Left lung (tissue), 4 donors: ENCODE measurements at regions not wholly inside any gene's neighbourhood (a gene's known extent, or its start where the extent isn't known, plus 50 kb on each side); places are given as distances from the start of the nearest gene placed in this dataset.

Experiments used
- ATAC-seq: fragments of 200-7000 bp; cut with Tn5 transposase; one replicate; pipeline ENCODE4 v1.9.1; 2020; ENCODE audit warnings: moderate library complexity
- DNase-seq, 4 donors: peaks; one replicate each; pipeline ENCODE4 v3.0.0-alpha.2; 2013 to 2020
- H3K27ac ChIP-seq, 2 donors: fragments of 200-600 bp; sonication (generic) in 1 of 2; one replicate each; pipeline versions ENCODE4 v1.5.0 to v1.8.0; 2020 to 2021
- H3K27me3 ChIP-seq, 2 donors: fragments of 200-600 bp; sonication (generic) in 1 of 2; one replicate each; pipeline versions ENCODE4 v1.5.0 to v1.8.0; 2020 to 2021
- H3K36me3 ChIP-seq, 2 donors: fragments of 200-600 bp; sonication (generic) in 1 of 2; one replicate each; pipeline versions ENCODE4 v1.5.0 to v1.8.0; 2020 to 2021
- H3K4me1 ChIP-seq, 2 donors: fragments of 200-600 bp; one replicate each; pipeline ENCODE4 v1.8.0; 2021
- H3K4me3 ChIP-seq, 2 donors: fragments of 200-600 bp; sonication (generic) in 1 of 2; one replicate each; pipeline versions ENCODE4 v1.5.0 to v1.8.0; 2020 to 2021; ENCODE audit warnings: mild to moderate bottlenecking in 1 of 2
- H3K9me3 ChIP-seq, 2 donors: fragments of 200-600 bp; sonication (generic) in 1 of 2; one replicate each; pipeline versions ENCODE4 v1.5.0 to v1.8.0; 2020 to 2021
- intact Hi-C, 2 donors: fragments of 100-400 bp; cut with DNase I; formaldehyde crosslinking; loops; one replicate each; pipeline versions ENCODE4 v1.11.2 to v1.14.2; 2022
- TF ChIP-seq, protein P1 (sequence below), 2 donors: fragments of 200-600 bp; sonication (generic) in 1 of 2; IDR thresholded peaks; one replicate each; pipeline versions ENCODE4 v1.5.0 to v1.8.0; 2021; ENCODE audit warnings: antibody characterized with exemption in 2 of 2
- donor health status: DM: no; HTN: yes; CAD: no.
- donor health status: DM: no; HTN: no; CAD: no.

DNA sequence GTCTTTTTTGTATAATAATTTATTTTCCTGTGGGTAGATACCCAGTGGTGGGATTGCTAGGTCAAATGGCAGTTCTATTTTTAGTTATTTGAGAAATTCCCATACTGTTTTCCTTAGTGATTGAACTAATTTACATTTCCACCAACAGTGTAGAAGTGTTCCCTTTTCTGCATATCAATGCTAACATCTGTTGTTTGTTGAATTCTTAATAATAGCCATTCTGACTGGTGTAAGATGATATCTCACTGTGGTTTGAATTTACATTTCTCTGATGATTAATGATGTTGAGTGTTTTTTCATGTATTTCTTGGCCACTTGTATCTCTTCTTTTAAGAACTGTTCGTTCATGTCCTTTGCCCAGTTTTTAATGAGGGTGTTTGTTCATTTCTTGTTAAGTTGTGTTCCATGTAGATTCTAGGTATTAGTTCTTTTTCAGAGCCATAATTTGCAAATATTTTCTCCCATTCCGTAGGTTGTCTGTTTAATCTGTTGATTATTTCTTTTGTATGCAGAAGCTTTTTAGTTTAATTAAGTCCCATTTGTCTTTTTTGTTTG is 713.3 kb upstream of the EPHA6 start:
- H3K9me3 ChIP-seq: peaks cover 0 to 3% of the 10 kb centered on the region in 2 donors
- no peaks in the 10 kb centered on the region for H3K36me3 ChIP-seq
- TF ChIP-seq, protein P1, sequence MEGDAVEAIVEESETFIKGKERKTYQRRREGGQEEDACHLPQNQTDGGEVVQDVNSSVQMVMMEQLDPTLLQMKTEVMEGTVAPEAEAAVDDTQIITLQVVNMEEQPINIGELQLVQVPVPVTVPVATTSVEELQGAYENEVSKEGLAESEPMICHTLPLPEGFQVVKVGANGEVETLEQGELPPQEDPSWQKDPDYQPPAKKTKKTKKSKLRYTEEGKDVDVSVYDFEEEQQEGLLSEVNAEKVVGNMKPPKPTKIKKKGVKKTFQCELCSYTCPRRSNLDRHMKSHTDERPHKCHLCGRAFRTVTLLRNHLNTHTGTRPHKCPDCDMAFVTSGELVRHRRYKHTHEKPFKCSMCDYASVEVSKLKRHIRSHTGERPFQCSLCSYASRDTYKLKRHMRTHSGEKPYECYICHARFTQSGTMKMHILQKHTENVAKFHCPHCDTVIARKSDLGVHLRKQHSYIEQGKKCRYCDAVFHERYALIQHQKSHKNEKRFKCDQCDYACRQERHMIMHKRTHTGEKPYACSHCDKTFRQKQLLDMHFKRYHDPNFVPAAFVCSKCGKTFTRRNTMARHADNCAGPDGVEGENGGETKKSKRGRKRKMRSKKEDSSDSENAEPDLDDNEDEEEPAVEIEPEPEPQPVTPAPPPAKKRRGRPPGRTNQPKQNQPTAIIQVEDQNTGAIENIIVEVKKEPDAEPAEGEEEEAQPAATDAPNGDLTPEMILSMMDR (IDR thresholded peaks at IDR 0.05): no peak
- no peaks in the 10 kb centered on the region for H3K4me1 ChIP-seq
- H3K27ac ChIP-seq: no peak overlapping the region
- ATAC-seq (no peak), DNase-seq (no peak)
- no peaks in the 10 kb centered on the region for H3K27me3 ChIP-seq
- intact Hi-C loops: no loop called here
- H3K4me3 ChIP-seq: no peak overlapping the region

DNA sequence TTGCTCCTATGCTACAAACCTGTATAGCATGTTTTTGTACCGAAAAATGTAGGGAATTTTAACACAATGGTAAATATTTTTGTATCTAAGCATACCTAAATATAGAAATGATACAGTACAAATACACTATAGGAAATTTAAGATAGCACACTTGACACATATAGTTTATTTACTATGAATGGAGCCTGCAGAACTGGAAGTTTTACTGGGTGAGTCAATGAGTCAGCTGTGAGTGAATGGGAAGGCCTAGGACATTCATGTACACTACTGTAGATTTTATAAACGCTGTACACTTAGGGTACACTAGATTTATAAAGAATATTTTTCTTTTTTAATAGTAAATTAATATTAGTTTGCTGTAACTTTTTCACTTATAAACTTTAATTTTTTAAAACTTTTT is 707.7 kb upstream of the EPHA6 start:
- H3K4me3 ChIP-seq: no peak overlapping the region
- ATAC-seq: no peak
- TF ChIP-seq, protein P1 (IDR thresholded peaks at IDR 0.05): no peak
- no peaks in the 10 kb centered on the region for H3K4me1 ChIP-seq
- no peaks in the 10 kb centered on the region for H3K9me3 ChIP-seq
- H3K27me3 ChIP-seq: no peaks in the 10 kb centered on the region
- H3K27ac ChIP-seq: no peak overlapping the region
- intact Hi-C loops: no loop called here
- H3K36me3 ChIP-seq: no peaks in the 10 kb centered on the region
- DNase-seq: no peak
